ENCODE measurements at regions not wholly inside any gene's neighbourhood (a gene's known extent, or its start where the extent isn't known, plus 50 kb on each side); places are given as distances from the start of the nearest gene placed in this dataset.

DNA sequence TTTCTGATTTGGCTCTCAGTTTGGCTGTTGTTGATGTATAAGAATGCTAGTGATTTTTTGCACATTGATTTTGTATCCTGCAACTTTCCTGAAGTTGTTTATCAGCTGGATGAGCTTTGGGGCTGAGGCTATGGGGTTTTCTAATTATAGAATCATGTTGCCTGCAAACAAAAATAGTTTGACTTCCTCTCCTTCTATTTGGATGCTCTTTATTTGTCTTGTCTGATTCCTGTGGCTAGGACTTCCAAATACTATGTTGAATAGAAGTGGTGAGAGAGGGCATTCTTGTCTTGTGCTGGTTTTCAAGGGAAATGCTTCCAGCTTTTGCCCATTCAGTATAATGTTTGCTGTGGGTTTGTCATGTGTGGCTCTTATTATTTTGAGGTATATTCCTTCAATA, 734.7 kb upstream of the FAM241A start:
- TF ChIP-seq YY1 (IDR thresholded peaks at IDR 0.05; ENCODE audit: low read depth), result no peak
- TF ChIP-seq, protein P1, sequence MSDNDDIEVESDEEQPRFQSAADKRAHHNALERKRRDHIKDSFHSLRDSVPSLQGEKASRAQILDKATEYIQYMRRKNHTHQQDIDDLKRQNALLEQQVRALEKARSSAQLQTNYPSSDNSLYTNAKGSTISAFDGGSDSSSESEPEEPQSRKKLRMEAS (IDR thresholded peaks at IDR 0.05), result no peak
- TF ChIP-seq RAD21 (IDR thresholded peaks at IDR 0.05; ENCODE audit: low read depth), result no peak

Measured in Ishikawa (cell line).